Suprapubic skin (tissue), 3 donors: ENCODE measurements at regions not wholly inside any gene's neighbourhood (a gene's known extent, or its start where the extent isn't known, plus 50 kb on each side); places are given as distances from the start of the nearest gene placed in this dataset.

Source experiments
- POLR2A ChIP-seq, 2 donors: fragments of 450-650 bp; IDR thresholded peaks; one replicate each; pipeline ENCODE4 v1.6.1; 2017; ENCODE audit warnings: antibody characterized with exemption in 2 of 2, mild to moderate bottlenecking in 2 of 2, moderate library complexity in 2 of 2
- TF ChIP-seq, protein P1 (sequence below), 2 donors: fragments of 200-600 bp in 1 of 2; fragments of 450-650 bp in 1 of 2; sonication (generic) in 1 of 2; IDR thresholded peaks; one replicate each; pipeline ENCODE4 v1.5.1; 2016 to 2019; ENCODE audit warnings: antibody characterized with exemption in 2 of 2, mild to moderate bottlenecking in 1 of 2, moderate library complexity in 1 of 2

DNA sequence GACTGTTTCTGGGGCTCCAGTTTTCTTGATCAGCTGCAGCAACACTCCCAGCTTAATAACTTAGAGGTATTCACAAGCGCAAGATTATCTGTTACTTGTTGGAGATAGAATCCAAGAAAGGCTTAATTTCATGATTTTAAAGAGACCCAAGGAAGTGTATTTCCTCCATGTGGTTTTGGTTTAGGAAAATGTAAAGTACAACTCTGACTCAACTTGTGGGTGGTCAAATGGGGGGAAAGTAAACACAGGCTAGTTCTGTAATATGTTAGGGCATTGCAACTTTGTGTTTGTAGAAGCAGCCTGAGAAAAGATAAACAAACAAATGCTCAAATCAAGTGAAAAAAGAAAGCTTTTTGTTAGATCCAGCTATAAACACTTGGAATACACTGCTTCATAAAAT is 90.1 kb upstream of the COL3A1 start:
- no peak for TF ChIP-seq POLR2A (IDR thresholded peaks at IDR 0.05)
- TF ChIP-seq, protein P1, sequence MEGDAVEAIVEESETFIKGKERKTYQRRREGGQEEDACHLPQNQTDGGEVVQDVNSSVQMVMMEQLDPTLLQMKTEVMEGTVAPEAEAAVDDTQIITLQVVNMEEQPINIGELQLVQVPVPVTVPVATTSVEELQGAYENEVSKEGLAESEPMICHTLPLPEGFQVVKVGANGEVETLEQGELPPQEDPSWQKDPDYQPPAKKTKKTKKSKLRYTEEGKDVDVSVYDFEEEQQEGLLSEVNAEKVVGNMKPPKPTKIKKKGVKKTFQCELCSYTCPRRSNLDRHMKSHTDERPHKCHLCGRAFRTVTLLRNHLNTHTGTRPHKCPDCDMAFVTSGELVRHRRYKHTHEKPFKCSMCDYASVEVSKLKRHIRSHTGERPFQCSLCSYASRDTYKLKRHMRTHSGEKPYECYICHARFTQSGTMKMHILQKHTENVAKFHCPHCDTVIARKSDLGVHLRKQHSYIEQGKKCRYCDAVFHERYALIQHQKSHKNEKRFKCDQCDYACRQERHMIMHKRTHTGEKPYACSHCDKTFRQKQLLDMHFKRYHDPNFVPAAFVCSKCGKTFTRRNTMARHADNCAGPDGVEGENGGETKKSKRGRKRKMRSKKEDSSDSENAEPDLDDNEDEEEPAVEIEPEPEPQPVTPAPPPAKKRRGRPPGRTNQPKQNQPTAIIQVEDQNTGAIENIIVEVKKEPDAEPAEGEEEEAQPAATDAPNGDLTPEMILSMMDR (IDR thresholded peaks at IDR 0.05) = no peak
